ENCODE measurements at regions not wholly inside any gene's neighbourhood (a gene's known extent, or its start where the extent isn't known, plus 50 kb on each side); places are given as distances from the start of the nearest gene placed in this dataset.

DNA sequence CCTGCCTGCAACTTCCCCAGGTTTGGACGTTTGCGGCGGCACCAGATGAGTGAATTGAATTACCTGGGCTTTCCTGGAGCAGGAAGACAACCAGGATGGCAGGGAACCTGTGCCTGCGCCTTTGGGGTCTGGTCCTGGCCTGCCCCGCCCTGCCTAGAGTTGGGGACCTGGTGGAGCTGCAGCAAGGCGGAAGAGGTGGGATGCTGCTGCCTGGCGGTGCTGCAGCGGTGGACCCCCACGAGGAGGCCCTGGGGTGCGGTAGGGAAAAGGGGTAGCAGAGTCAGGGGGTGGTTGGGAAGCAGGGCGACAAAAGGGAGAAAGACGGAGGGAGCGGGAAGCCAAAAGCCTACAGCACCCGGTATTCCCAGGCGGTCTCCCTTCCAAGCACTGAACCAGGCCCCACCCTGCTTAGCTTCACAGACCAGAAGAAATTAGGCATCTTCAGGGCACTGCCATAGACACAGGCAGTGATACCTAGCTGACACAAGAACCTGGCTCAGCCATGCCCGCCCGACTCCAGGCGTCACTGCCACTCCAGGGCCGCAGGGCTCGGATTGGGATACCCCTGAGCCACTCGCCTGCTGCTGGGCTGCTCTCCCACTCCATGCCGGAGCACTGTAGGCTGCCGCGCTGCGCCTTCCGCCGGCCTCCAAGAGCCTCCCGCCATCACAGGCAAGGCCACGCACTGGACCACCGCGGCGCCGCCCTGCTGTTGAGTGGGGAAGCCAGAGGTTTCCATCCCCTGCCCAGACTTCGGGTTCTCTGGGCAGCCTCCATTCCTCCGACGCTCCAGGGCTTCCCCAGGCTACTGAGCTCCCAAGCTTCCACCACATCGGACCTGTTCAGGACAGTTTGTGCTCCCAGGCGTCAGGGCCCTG lies 155.2 kb upstream of the ALG10B start:
- TF ChIP-seq, protein P1, sequence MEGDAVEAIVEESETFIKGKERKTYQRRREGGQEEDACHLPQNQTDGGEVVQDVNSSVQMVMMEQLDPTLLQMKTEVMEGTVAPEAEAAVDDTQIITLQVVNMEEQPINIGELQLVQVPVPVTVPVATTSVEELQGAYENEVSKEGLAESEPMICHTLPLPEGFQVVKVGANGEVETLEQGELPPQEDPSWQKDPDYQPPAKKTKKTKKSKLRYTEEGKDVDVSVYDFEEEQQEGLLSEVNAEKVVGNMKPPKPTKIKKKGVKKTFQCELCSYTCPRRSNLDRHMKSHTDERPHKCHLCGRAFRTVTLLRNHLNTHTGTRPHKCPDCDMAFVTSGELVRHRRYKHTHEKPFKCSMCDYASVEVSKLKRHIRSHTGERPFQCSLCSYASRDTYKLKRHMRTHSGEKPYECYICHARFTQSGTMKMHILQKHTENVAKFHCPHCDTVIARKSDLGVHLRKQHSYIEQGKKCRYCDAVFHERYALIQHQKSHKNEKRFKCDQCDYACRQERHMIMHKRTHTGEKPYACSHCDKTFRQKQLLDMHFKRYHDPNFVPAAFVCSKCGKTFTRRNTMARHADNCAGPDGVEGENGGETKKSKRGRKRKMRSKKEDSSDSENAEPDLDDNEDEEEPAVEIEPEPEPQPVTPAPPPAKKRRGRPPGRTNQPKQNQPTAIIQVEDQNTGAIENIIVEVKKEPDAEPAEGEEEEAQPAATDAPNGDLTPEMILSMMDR (conservative IDR thresholded peaks at IDR 0.05): no peak
- no peaks in the 10 kb centered on the region for H3K9me3 Mint-ChIP-seq

DNA sequence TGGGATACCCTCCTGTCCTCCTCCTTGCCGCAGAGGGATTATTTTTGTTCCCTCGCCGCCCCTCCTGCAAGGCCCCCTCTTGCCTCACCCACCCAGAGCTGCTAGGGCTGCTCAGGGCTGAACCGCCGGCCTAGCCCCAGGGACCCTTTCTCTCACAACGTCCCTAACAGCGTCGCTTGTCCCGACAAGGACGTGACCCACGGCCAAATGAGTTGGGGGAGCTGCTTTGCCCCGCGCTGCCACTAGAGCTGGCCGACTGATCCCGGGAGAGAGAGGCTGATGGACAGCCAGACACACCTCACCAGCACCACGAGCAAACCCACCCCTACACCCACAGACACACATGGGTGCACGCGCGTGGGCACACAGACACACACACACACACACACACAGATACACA lies 154.6 kb upstream of the ALG10B start:
- Mint-ChIP-seq H3K4me1 (ENCODE audit: unreplicated experiment) (no peaks in the 10 kb centered on the region), H3K27me3 (no peaks in the 10 kb centered on the region), H3K36me3 (no peaks in the 10 kb centered on the region), H3K4me3 (no peak overlapping the region), H3K9me3 (no peaks in the 10 kb centered on the region), H3K27ac (no peak overlapping the region)
- TF ChIP-seq, protein P1 (conservative IDR thresholded peaks at IDR 0.05): no peak
- DNase-seq (ENCODE audit: extremely low spot score, unreplicated experiment): no peak

More for the DNA sequence above, 155.2 kb upstream of the ALG10B start:
- Mint-ChIP-seq H3K36me3 (no peaks in the 10 kb centered on the region), H3K4me1 (ENCODE audit: unreplicated experiment) (no peaks in the 10 kb centered on the region), H3K27ac (no peak overlapping the region), H3K4me3 (no peak overlapping the region), H3K27me3 (no peaks in the 10 kb centered on the region)
- no peak for DNase-seq (ENCODE audit: extremely low spot score, unreplicated experiment)

DNA sequence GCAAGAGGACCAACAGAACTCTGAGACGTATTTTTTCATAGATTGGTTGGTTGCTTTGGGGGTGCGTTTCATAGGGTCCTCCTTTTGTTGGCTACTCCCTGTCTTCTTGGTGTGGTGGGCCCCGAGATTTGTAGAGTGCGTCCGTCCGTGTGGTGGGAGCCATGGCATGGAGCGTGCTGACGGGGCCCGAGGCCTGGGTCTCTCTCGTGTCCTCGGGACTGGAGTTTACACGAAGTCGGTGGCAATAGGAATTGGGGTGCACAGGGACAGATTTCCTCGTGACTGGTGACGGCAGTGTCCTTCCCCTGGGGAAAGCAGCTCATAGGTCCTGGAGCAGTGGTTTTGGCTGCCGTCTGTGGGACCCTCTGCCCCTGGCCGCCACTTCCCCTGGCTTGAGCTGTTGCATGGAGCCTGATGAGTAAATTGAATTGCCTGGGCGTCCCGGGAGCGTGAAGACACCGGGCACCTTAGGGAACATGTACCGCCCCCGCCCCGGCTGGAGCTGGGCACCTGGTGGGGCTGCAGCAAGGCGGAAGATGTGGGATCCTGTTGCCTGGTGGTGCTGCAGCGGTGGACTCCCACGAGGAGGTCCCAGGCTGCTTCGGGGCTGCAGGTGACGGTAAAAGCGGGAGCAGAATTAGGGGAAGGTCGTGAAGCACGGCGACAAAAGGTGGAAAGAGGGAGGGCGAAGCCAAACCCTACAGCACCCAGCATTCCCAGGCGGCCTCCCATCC lies 153.7 kb upstream of the ALG10B start:
- Mint-ChIP-seq H3K36me3 (no peaks in the 10 kb centered on the region), H3K4me1 (ENCODE audit: unreplicated experiment) (no peaks in the 10 kb centered on the region), H3K9me3 (no peaks in the 10 kb centered on the region), H3K4me3 (no peak overlapping the region), H3K27ac (no peak overlapping the region), H3K27me3 (no peaks in the 10 kb centered on the region)
- DNase-seq (ENCODE audit: extremely low spot score, unreplicated experiment): no peak
- TF ChIP-seq, protein P1 (conservative IDR thresholded peaks at IDR 0.05): no peak

DNA sequence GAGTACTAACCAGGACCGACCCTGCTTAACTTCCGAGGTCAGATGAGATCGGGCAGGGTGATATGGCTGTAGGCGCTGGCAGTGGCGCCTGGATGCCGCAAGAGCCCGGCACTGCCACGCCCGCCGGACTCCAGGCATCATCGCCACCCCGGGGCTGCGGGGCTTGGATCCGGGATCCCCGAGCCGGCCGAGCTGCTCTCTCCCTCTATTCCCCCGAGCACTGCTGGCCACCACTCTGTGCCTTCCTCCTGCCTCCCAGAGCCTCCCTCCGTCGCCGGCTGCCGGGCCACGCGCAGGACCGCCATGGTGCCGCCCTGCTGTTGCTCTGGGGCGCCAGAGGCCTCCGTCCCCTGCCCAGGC lies 153.2 kb upstream of the ALG10B start:
- no peak for DNase-seq (ENCODE audit: extremely low spot score, unreplicated experiment)
- Mint-ChIP-seq H3K4me1 (ENCODE audit: unreplicated experiment) (no peaks in the 10 kb centered on the region), H3K4me3 (no peak overlapping the region), H3K27ac (no peak overlapping the region), H3K27me3 (no peaks in the 10 kb centered on the region), H3K36me3 (no peaks in the 10 kb centered on the region), H3K9me3 (no peaks in the 10 kb centered on the region)
- TF ChIP-seq, protein P1 (conservative IDR thresholded peaks at IDR 0.05): no peak

DNA sequence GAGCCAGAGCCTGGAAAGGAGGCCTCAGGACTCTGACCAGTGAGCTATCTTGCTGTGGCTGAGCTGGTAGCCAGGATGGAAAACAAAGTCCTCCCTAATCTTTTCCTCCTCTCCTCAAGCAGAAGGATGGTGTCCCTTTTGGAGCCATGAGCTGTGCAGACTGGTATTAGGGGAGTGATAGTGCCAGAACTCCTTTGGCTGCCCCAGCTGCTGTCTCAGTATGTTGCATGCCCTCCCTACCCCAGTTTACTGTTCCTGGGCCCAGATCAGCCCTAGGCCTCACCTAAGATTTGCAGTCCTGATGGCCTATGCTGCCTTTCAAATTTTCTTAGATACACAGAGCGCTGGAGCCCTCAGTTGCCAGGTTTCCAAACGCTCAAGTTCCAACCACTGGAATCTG lies 150.3 kb upstream of the ALG10B start:
- Mint-ChIP-seq H3K36me3 (no peaks in the 10 kb centered on the region), H3K9me3 (no peaks in the 10 kb centered on the region), H3K27me3 (no peaks in the 10 kb centered on the region), H3K27ac (no peak overlapping the region), H3K4me1 (ENCODE audit: unreplicated experiment) (no peaks in the 10 kb centered on the region), H3K4me3 (no peak overlapping the region)
- no peak for DNase-seq (ENCODE audit: extremely low spot score, unreplicated experiment)
- TF ChIP-seq, protein P1 (conservative IDR thresholded peaks at IDR 0.05): no peak

Measured in type B pancreatic cell (in vitro differentiated cells).